ENCODE measurements at regions not wholly inside any gene's neighbourhood (a gene's known extent, or its start where the extent isn't known, plus 50 kb on each side); places are given as distances from the start of the nearest gene placed in this dataset.

GRCh38 chr5:125209650-125210049 lies 463.2 kb upstream of the ZNF608 start:
- no peak for TF ChIP-seq CTCF (conservative IDR thresholded peaks at IDR 0.05; ENCODE audit: low read length)
- no peak overlapping the region for H3K4me3 ChIP-seq (ENCODE audit: low read length)
- peak; percentile 9 for DNase-seq (ENCODE audit: low read depth)

- H3K4me3 ChIP-seq (ENCODE audit: low read length): no peak overlapping the region
- no peak for DNase-seq (ENCODE audit: low read depth)
- TF ChIP-seq CTCF (conservative IDR thresholded peaks at IDR 0.05; ENCODE audit: low read length): no peak
Measured at GRCh38 chr5:125210242-125210947, 464.0 kb upstream of the ZNF608 start.

- no peak for DNase-seq (ENCODE audit: low read depth)
- H3K4me3 ChIP-seq (ENCODE audit: low read length): no peak overlapping the region
- no peak for TF ChIP-seq CTCF (conservative IDR thresholded peaks at IDR 0.05; ENCODE audit: low read length)
Measured at GRCh38 chr5:125214080-125214479, 467.6 kb upstream of the ZNF608 start.

- TF ChIP-seq CTCF (conservative IDR thresholded peaks at IDR 0.05; ENCODE audit: low read length): no peak
- no peak overlapping the region for H3K4me3 ChIP-seq (ENCODE audit: low read length)
- no peak for DNase-seq (ENCODE audit: low read depth)
Measured at GRCh38 chr5:125215593-125215992, 469.2 kb upstream of the ZNF608 start.

GRCh38 chr5:125219710-125220109 lies 473.3 kb upstream of the ZNF608 start:
- no peak overlapping the region for H3K4me3 ChIP-seq (ENCODE audit: low read length)
- no peak for DNase-seq (ENCODE audit: low read depth)
- TF ChIP-seq CTCF (conservative IDR thresholded peaks at IDR 0.05; ENCODE audit: low read length): no peak

GRCh38 chr5:125220284-125220683 lies 473.8 kb upstream of the ZNF608 start:
- DNase-seq (ENCODE audit: low read depth): no peak
- no peak overlapping the region for H3K4me3 ChIP-seq (ENCODE audit: low read length)
- no peak for TF ChIP-seq CTCF (conservative IDR thresholded peaks at IDR 0.05; ENCODE audit: low read length)

- DNase-seq (ENCODE audit: low read depth): no peak
- H3K4me3 ChIP-seq (ENCODE audit: low read length): no peak overlapping the region
- no peak for TF ChIP-seq CTCF (conservative IDR thresholded peaks at IDR 0.05; ENCODE audit: low read length)
Measured at GRCh38 chr5:125222597-125223240, 476.3 kb upstream of the ZNF608 start.
